ENCODE measurements at regions not wholly inside any gene's neighbourhood (a gene's known extent, or its start where the extent isn't known, plus 50 kb on each side); places are given as distances from the start of the nearest gene placed in this dataset.

DNA sequence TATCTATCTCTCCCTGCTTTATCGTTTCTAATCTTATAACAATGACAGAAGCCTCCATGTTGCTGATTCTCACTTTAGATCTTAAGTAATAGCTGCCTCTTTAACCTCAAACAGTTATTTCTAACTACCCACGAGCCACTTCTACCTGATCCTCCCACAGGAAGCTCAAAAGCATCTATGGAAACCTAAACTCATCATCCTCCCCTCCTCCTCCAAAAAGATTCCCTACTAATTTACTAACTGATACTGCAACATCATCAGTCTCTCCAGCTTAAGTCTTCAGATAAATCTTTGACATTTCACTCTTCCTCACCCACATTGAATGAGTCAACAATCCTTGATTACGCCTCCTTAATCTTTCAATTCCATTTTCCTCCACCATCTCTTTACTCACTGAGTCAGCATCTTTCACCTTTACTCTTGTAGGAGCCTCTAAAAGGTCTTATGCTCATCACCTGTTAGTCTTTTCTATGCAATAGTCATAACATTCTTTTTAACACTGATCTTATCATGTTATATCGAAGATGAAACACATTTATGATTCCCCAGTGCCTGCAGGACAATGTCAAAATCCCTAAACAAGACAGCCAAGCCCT, 526.7 kb upstream of the CDH4 start:
- no peak overlapping the region for H3K27ac ChIP-seq
- TF ChIP-seq ZFX (IDR thresholded peaks at IDR 0.05) (no peak), CTCF (conservative IDR thresholded peaks at IDR 0.05) (no peak)

- TF ChIP-seq ZFX (IDR thresholded peaks at IDR 0.05) = no peak
- TF ChIP-seq CTCF (conservative IDR thresholded peaks at IDR 0.05) = no peak
- H3K27ac ChIP-seq = no peak overlapping the region
Observed at GRCh38 chr20:60727425-60727824, 524.6 kb upstream of the CDH4 start.

DNA sequence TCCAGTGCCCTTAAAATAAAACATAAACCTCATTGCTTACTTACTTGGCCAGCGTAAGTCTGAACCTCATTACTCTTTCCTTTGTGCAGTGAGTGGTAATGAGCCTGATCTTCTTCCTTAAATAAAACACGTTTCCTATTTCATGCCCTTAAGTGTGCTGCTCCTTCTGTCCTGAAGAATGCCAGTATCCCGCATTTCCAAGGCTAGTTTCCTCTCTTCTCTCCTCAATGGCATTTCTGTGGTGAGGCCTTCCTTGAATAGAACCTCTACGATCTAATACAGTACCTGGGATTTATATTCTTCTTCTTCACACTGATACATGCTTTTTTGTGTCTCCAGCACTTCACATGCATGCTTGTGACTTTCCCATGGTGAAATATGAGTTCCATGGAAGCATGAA, 523.4 kb upstream of the CDH4 start:
- TF ChIP-seq CTCF (conservative IDR thresholded peaks at IDR 0.05) (no peak), ZFX (IDR thresholded peaks at IDR 0.05) (no peak)
- no peak overlapping the region for H3K27ac ChIP-seq

DNA sequence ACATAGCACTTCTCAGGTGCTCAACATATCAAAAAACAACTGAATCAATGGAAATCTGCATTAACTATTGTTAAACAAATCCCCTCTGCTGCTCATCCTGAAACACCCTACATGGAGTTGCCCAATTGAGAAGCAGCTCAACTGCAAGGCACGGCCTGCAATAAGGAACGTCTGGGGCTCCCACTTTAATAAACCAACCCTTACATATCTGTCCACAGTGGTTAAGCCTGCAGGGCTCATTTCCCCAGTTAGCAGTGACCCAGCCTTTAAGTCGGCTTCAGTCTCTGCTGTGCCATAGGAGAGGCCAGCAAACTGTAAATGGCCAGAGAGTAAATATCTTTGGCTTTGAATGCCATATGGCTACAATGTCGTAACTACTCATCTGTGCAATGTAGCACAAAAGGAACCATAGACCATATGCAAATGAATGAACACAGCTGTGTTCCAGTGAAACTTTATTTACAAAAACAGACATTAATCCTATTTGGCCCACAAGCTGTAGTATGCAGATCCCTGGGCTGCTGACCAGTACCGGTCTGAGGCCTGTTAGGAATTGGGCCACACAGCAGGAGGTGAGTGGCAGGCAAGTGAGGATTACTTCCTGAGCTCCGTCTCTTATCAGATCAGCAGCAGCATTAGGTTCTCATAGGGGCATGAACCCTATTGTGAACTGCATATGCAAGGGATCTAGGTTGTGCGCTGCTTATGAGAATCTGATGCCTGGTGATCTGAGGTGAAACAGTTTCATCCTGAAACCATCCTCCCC, 522.7 kb upstream of the CDH4 start:
- H3K27ac ChIP-seq = no peak overlapping the region

GRCh38 chr20:60732322-60732721, 519.7 kb upstream of the CDH4 start:
- TF ChIP-seq CTCF (conservative IDR thresholded peaks at IDR 0.05) = no peak
- no peak for TF ChIP-seq ZFX (IDR thresholded peaks at IDR 0.05)

More for the DNA sequence above, 522.7 kb upstream of the CDH4 start:
- TF ChIP-seq CTCF (conservative IDR thresholded peaks at IDR 0.05) = no peak
- TF ChIP-seq ZFX (IDR thresholded peaks at IDR 0.05) = no peak

GRCh38 chr20:60748086-60748485, 504.0 kb upstream of the CDH4 start:
- no peak for TF ChIP-seq CTCF (conservative IDR thresholded peaks at IDR 0.05)
- TF ChIP-seq ZFX (IDR thresholded peaks at IDR 0.05) = no peak
- no peak overlapping the region for H3K27ac ChIP-seq

More at GRCh38 chr20:60732322-60732721, 519.7 kb upstream of the CDH4 start:
- no peak overlapping the region for H3K27ac ChIP-seq

DNA sequence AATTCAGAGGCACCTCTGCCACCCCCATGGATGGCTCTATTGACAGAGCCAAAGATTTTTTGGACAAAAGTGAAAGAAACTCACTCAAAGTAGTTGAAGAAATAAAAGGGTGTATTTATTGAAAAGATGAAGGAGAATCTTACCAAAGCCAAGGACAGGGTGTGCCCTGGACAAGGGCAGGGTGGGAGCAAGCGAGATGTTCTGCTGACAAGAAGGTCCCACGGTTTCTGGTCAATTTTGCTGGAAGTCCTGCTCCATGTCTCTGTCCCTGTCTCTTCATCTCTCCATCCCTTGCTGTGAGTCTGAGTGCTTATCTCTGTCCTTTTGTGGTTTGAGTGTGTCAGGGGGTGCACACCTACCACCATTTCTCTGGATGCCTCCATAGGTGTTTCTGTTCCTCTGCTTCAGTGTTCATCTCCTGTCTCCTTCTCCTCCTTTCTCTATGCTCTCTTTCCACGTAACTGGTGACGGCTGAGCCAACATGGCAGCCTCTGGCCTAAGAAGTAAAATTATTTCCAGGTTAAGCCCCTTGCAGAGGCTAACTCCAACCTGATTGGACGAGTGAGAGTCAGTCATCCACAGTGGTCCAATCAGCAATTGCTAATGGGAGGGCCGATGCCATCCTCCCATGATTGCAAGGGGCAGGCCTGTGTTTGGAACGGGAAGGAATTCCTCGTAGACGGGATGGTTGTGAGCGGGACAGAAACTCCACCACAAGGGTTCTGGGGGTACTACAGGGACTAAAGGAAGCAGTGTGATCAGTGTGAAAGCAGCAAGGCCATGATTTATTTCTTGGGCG, 502.1 kb upstream of the CDH4 start:
- no peak overlapping the region for H3K27ac ChIP-seq
- TF ChIP-seq ZFX (IDR thresholded peaks at IDR 0.05) (no peak), CTCF (conservative IDR thresholded peaks at IDR 0.05) (no peak)
